SK-N-SH (cell line): ENCODE measurements at regions not wholly inside any gene's neighbourhood (a gene's known extent, or its start where the extent isn't known, plus 50 kb on each side); places are given as distances from the start of the nearest gene placed in this dataset.

Experiments used
- CTCF ChIA-PET: fragments of 300-600, 350-600 bp; formaldehyde crosslinking; extraction: SDS; loops from one replicate; lab custom pipeline; 2021; lab: Yijun Ruan, JAX
- POLR2A ChIA-PET: fragments of 350-600 bp; sonication (Branson Sonifier 250); formaldehyde crosslinking; extraction: SDS; loops from one replicate; lab custom pipeline; 2020; ENCODE audit warnings: antibody characterized with exemption, inconsistent platforms; lab: Yijun Ruan, JAX
- DNase-seq: peaks from one replicate; pipeline ENCODE4 v3.0.0; 2012
- H2AFZ ChIP-seq: fragments of 200-600 bp; sonication (generic); 2 replicates; pipeline ENCODE4 v1.8.1; 2016; ENCODE audit warnings: antibody characterized with exemption, mild to moderate bottlenecking, low read depth
- H3F3A ChIP-seq: fragments of 200-600 bp; sonication (generic); replicated peaks from 2 replicates; pipeline ENCODE3; 2016; ENCODE audit warnings: antibody characterized with exemption, mild to moderate bottlenecking; ENCODE audit not compliant: insufficient read depth
- H3K27ac ChIP-seq, 2 experiments: fragments of 200-500 bp in 1 of 2; fragments of 200-600 bp in 1 of 2; sonication (Bioruptor generic) in 1 of 2; sonication (generic), shearing (Covaris generic) in 1 of 2; 2 replicates each; pipeline versions ENCODE4 v1.5.1 to v1.6.1; 2014 to 2016; ENCODE audit warnings: low read depth in 2 of 2, inconsistent platforms in 1 of 2, low read length in 1 of 2, mild to moderate bottlenecking in 1 of 2, mixed read lengths in 1 of 2
- H3K27me3 ChIP-seq: fragments of 200-600 bp; sonication (generic), shearing (Covaris generic); 2 replicates; pipeline ENCODE4 v1.6.1; 2016; ENCODE audit warnings: mixed run types; ENCODE audit not compliant: insufficient read depth
- H3K36me3 ChIP-seq, 2 experiments: fragments of 200-500 bp in 1 of 2; fragments of 200-600 bp in 1 of 2; sonication (Bioruptor generic) in 1 of 2; sonication (generic) in 1 of 2; replicated peaks in 1 of 2; 2 replicates each; pipeline versions ENCODE3 to v1.5.1; 2014 to 2016; ENCODE audit warnings: low read length in 1 of 2, mild to moderate bottlenecking in 1 of 2; ENCODE audit not compliant: insufficient read depth in 2 of 2, control insufficient read depth in 1 of 2
- H3K4me1 ChIP-seq, 2 experiments: fragments of 200-500 bp in 1 of 2; fragments of 200-600 bp in 1 of 2; sonication (Bioruptor generic) in 1 of 2; sonication (generic), shearing (Covaris generic) in 1 of 2; 2 replicates each; pipeline versions ENCODE4 v1.5.1 to v1.6.1; 2014 to 2016; ENCODE audit warnings: low read depth in 1 of 2, low read length in 1 of 2, mixed run types in 1 of 2; ENCODE audit not compliant: insufficient read depth in 2 of 2, control insufficient read depth in 1 of 2
- H3K4me2 ChIP-seq: fragments of 200-600 bp; sonication (generic), shearing (Covaris generic); 2 replicates; pipeline ENCODE4 v1.6.1; 2017; ENCODE audit warnings: mixed run types
- H3K4me3 ChIP-seq, 2 experiments: fragments of 200-500 bp in 1 of 2; fragments of 200-600 bp in 1 of 2; sonication (Bioruptor generic) in 1 of 2; sonication (generic), shearing (Covaris generic) in 1 of 2; 2 replicates each; pipeline versions ENCODE4 v1.5.1 to v1.8.1; 2014 to 2016; ENCODE audit warnings: low read depth in 2 of 2, inconsistent platforms in 1 of 2, low read length in 1 of 2, mild to moderate bottlenecking in 1 of 2, mixed read lengths in 1 of 2, moderate library complexity in 1 of 2
- H3K79me2 ChIP-seq: fragments of 200-600 bp; sonication (generic); 2 replicates; pipeline ENCODE4 v1.8.1; 2017; ENCODE audit warnings: mild to moderate bottlenecking; ENCODE audit not compliant: insufficient read depth
- H3K9ac ChIP-seq: fragments of 200-600 bp; sonication (generic); 2 replicates; pipeline ENCODE4 v1.6.1; 2017; ENCODE audit warnings: mixed run types
- H3K9me2 ChIP-seq: fragments of 200-600 bp; sonication (generic); 2 replicates; pipeline ENCODE4 v1.6.1; 2017; ENCODE audit warnings: mixed run types
- H3K9me3 ChIP-seq: fragments of 200-600 bp; sonication (generic); 2 replicates; pipeline ENCODE4 v1.6.1; 2017; ENCODE audit warnings: mixed run types, mild to moderate bottlenecking, moderate library complexity
- H4K20me1 ChIP-seq: fragments of 200-600 bp; sonication (generic); 2 replicates; pipeline ENCODE4 v1.6.1; 2017; ENCODE audit warnings: mild to moderate bottlenecking, mixed run types; ENCODE audit not compliant: insufficient read depth
- CHD2 ChIP-seq: fragments of 150-350 bp; IDR thresholded peaks from 2 replicates; pipeline ENCODE4 v1.6.1; 2018; ENCODE audit warnings: low read length; ENCODE audit not compliant: partially characterized antibody
- CTCF ChIP-seq: fragments of 200-600 bp; sonication (generic); IDR thresholded peaks from 2 replicates; pipeline ENCODE4 v1.6.1; 2017; ENCODE audit warnings: antibody characterized with exemption, mild to moderate bottlenecking, moderate library complexity
- EP300 ChIP-seq, 2 experiments: IDR thresholded peaks; 2 replicates each; pipeline versions ENCODE4 v1.4.0 to v1.6.1; 2012; ENCODE audit warnings: borderline replicate concordance in 1 of 2, low read depth in 1 of 2, low read length in 1 of 2
- EZH2phosphoT487 ChIP-seq: fragments of 200-600 bp; sonication (generic); IDR thresholded peaks from 2 replicates; pipeline ENCODE4 v1.6.1; 2017; ENCODE audit warnings: low read depth, mixed run types, mild to moderate bottlenecking, antibody characterized with exemption, moderate library complexity, borderline replicate concordance
- FOSL2 ChIP-seq: IDR thresholded peaks from 2 replicates; pipeline ENCODE4 v1.4.0; 2012; ENCODE audit warnings: low read depth, mild to moderate bottlenecking, moderate library complexity, borderline replicate concordance
- FOXJ3 ChIP-seq: sonication (generic); formaldehyde crosslinking; IDR thresholded peaks from 2 replicates; pipeline ENCODE4 v1.5.1; 2020; ENCODE audit warnings: mild to moderate bottlenecking, missing genetic modification reagents
- FOXM1 ChIP-seq: IDR thresholded peaks from 2 replicates; pipeline ENCODE4 v1.4.0; 2012; ENCODE audit warnings: low read depth, mild to moderate bottlenecking
- GABPA ChIP-seq: IDR thresholded peaks from 2 replicates; pipeline ENCODE4 v1.4.0; 2012; ENCODE audit warnings: low read depth, mild to moderate bottlenecking
- GATA2 ChIP-seq: sonication (generic); formaldehyde crosslinking; IDR thresholded peaks from 2 replicates; pipeline ENCODE4 v1.5.0; 2020; ENCODE audit warnings: mild to moderate bottlenecking, missing genetic modification reagents
- JUND ChIP-seq: IDR thresholded peaks from 2 replicates; pipeline ENCODE4 v1.4.0; 2012
- NFIC ChIP-seq: IDR thresholded peaks from 2 replicates; pipeline ENCODE4 v1.4.0; 2012; ENCODE audit warnings: borderline replicate concordance
- NRF1 ChIP-seq: IDR thresholded peaks from 2 replicates; pipeline ENCODE4 v1.6.1; 2012; ENCODE audit warnings: low read depth, mild to moderate bottlenecking, low read length
- PBX3 ChIP-seq: IDR thresholded peaks from 2 replicates; pipeline ENCODE4; 2012
- POLR2AphosphoS5 ChIP-seq: IDR thresholded peaks from 2 replicates; pipeline ENCODE4 v1.6.1; 2012; ENCODE audit warnings: low read depth, low read length
- RAD21 ChIP-seq: IDR thresholded peaks from 2 replicates; pipeline ENCODE4 v1.6.1; 2012; ENCODE audit warnings: mild to moderate bottlenecking, low read length
- RCOR1 ChIP-seq: fragments of 150-350 bp; IDR thresholded peaks from 2 replicates; pipeline ENCODE4 v1.6.1; 2017; ENCODE audit warnings: antibody characterized with exemption, low read length
- SIN3A ChIP-seq: IDR thresholded peaks from 2 replicates; pipeline ENCODE4 v1.6.1; 2012; ENCODE audit warnings: low read depth, mild to moderate bottlenecking, low read length, moderate library complexity, borderline replicate concordance
- TAF1 ChIP-seq: IDR thresholded peaks from 2 replicates; pipeline ENCODE4 v1.6.1; 2012; ENCODE audit warnings: low read depth, mild to moderate bottlenecking, low read length, moderate library complexity, borderline replicate concordance
- TCF12 ChIP-seq: IDR thresholded peaks from 2 replicates; pipeline ENCODE4 v1.4.0; 2012
- TEAD4 ChIP-seq: IDR thresholded peaks from 2 replicates; pipeline ENCODE4 v1.4.0; 2012; ENCODE audit warnings: mild to moderate bottlenecking, borderline replicate concordance; ENCODE audit not compliant: insufficient read depth
- YY1 ChIP-seq: IDR thresholded peaks from 2 replicates; pipeline ENCODE4 v1.4.0; 2012; ENCODE audit warnings: low read depth, mild to moderate bottlenecking
- WGBS: methylation state at CpG from one replicate; pipeline ENCODE4 v1.1.6; 2017; ENCODE audit warnings: low lambda C conversion rate; 5-methylcytosine and 5-hydroxymethylcytosine counted together
- TF ChIP-seq, protein P1 (sequence below): IDR thresholded peaks from 2 replicates; pipeline ENCODE4 v1.4.0; 2012; ENCODE audit warnings: low read depth, borderline replicate concordance

GRCh38 chr11:36890841-36891240, 292.8 kb upstream of the RAG2 start:
- no peaks in the 10 kb centered on the region for H3K9me2 ChIP-seq
- H2AFZ ChIP-seq, result no peak overlapping the region
- no peak for DNase-seq
- no peaks in the 10 kb centered on the region for H3K27me3 ChIP-seq
- H4K20me1 ChIP-seq, result no peaks in the 10 kb centered on the region
- H3K27ac ChIP-seq, result no peak overlapping the region
- no peaks in the 10 kb centered on the region for H3K36me3 ChIP-seq
- H3K9ac ChIP-seq, result no peak overlapping the region
- TF ChIP-seq GATA2 (CRISPR knock-in tag) (no peak), EZH2phosphoT487 (no peak), YY1 (no peak), FOSL2 (no peak), CHD2 (no peak), FOXJ3 (no peak)
- H3K4me1 ChIP-seq, result no peaks in the 10 kb centered on the region; a peak in 2 of 4 replicates
- H3K4me2 ChIP-seq, result no peak overlapping the region
- no peaks in the 10 kb centered on the region for H3K9me3 ChIP-seq
- H3K79me2 ChIP-seq, result no peaks in the 10 kb centered on the region
- H3K4me3 ChIP-seq, result no peak overlapping the region
- WGBS, result 23% methylated on average over 2 of the region's 2 CpGs
- ChIA-PET CTCF (interaction anchor here (0.7 to 1.3 kb wide), 2 partner anchors 13 to 41 kb away, joined by 3 to 4 read pairs; no protein-coding TSS in a partner anchor), POLR2A (no interaction called here)
- H3F3A ChIP-seq, result no peaks in the 10 kb centered on the region

- POLR2A ChIA-PET, result no interaction called here
- WGBS, result 23% methylated on average over 2 of the region's 2 CpGs
These were observed 292.2 kb upstream of the RAG2 start for GRCh38 chr11:36890121-36890679.

More at GRCh38 chr11:36890121-36890679, 292.2 kb upstream of the RAG2 start:
- TF ChIP-seq RCOR1 (no peak), POLR2AphosphoS5 (no peak), FOSL2 (no peak), EZH2phosphoT487 (no peak), PBX3 (no peak), NRF1 (no peak), GABPA (no peak), EP300 (IDR thresholded peaks at IDR 0.05; ENCODE audit: borderline replicate concordance in 1 of 2, low read depth in 1 of 2, low read length in 1 of 2) (no peak), NFIC (no peak), FOXM1 (no peak), TCF12 (no peak), GATA2 (CRISPR knock-in tag) (no peak), SIN3A (no peak), TEAD4 (no peak), CTCF (no peak), JUND (no peak), RAD21 (no peak), TAF1 (no peak)
- TF ChIP-seq, protein P1, sequence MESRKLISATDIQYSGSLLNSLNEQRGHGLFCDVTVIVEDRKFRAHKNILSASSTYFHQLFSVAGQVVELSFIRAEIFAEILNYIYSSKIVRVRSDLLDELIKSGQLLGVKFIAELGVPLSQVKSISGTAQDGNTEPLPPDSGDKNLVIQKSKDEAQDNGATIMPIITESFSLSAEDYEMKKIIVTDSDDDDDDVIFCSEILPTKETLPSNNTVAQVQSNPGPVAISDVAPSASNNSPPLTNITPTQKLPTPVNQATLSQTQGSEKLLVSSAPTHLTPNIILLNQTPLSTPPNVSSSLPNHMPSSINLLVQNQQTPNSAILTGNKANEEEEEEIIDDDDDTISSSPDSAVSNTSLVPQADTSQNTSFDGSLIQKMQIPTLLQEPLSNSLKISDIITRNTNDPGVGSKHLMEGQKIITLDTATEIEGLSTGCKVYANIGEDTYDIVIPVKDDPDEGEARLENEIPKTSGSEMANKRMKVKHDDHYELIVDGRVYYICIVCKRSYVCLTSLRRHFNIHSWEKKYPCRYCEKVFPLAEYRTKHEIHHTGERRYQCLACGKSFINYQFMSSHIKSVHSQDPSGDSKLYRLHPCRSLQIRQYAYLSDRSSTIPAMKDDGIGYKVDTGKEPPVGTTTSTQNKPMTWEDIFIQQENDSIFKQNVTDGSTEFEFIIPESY, result no peak
- Histone ChIP-seq H3K36me3 (no peaks in the 10 kb centered on the region), H3K9me3 (no peaks in the 10 kb centered on the region), H3K9ac (no peak overlapping the region), H2AFZ (no peak overlapping the region), H3F3A (no peaks in the 10 kb centered on the region), H3K79me2 (no peaks in the 10 kb centered on the region), H3K9me2 (no peaks in the 10 kb centered on the region), H3K27ac (no peak overlapping the region), H3K4me3 (no peak overlapping the region), H3K27me3 (no peaks in the 10 kb centered on the region), H4K20me1 (no peaks in the 10 kb centered on the region), H3K4me2 (no peak overlapping the region), H3K4me1 (no peaks in the 10 kb centered on the region; a peak in 2 of 4 replicates)
- CTCF ChIA-PET, result interaction anchor here (0.7 kb wide), 1 partner anchor 40 kb away, joined by 3 read pairs; no protein-coding TSS in a partner anchor
- DNase-seq, result no peak
